NCI-H2227 (cell line): ENCODE measurements at regions not wholly inside any gene's neighbourhood (a gene's known extent, or its start where the extent isn't known, plus 50 kb on each side); places are given as distances from the start of the nearest gene placed in this dataset.

Experiments used
- DNase-seq: peaks from one replicate; lab custom pipeline; 2025; ENCODE audit not compliant: unreplicated experiment; lab: John Stamatoyannopoulos, UW

DNA sequence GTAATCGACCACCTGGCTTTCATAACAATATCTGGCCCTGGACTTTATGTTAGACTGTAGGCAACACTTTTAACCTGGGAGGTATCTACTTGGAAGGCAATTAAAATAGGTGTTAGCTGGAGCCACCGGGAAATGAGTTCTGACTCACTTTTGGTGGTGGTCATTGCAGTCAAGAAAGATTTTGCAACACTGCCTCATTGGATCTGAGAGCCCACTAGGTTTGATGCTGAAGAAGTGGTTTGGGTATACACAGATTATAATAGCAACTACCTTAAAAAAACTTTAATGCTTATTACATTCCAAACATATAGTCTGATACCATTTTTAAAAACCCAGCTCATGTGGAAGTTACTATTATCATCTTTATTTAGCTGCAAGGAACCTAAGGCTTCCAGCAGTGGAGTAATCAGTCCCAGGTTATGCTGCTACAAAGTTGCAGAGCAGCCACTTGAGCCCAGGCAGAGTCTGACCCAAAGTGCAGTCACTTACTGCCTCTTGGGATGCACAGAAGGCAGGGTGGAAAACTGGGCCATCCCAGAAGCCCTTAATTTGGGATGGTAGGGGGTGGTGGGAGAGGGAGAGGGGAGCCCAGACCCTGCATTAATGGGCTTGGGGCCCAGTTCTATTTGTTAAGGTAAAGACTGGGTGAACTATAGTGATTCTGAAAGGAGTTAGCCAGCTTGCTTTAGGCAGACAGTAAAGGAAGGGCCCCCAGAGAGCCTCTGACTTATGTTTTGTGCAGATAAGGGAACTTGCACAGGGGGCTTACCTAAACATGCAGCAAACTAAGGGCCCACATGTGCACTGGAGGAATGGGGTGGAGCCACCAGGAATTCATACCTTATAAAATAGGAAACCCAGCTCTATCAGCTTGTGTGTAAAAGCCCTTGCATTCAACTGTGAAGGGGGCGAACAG lies 149.4 kb downstream of the SNX19 start:
- no peak for DNase-seq

- DNase-seq = no peak
These were observed 146.3 kb downstream of the SNX19 start for GRCh38 chr11:130769782-130770535.

- no peak for DNase-seq
These were observed 144.6 kb downstream of the SNX19 start for GRCh38 chr11:130771708-130772107.

- no peak for DNase-seq
These were observed 143.7 kb downstream of the SNX19 start for GRCh38 chr11:130772266-130773227.

GRCh38 chr11:130773244-130773820 lies 142.9 kb downstream of the SNX19 start:
- DNase-seq = no peak

DNA sequence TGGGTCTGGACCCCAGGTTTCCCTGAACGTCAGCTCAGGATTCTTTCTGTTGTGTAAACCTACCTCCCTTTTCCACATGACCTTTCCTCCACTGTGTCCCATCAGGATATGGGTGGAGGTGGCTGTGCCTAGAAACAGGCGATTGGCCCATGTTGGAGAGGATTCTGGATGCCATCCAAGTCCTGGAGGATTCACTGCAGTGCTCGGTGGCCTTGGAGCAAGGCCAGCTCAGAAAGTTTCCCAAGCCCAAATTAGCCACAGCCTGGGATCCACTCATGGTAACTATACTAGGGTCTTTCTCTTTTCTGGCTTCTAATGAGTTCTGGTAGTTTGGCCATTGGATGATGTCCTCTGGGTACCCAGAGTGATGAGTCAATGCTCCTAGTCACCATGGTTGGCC lies 141.6 kb downstream of the SNX19 start:
- no peak for DNase-seq

- no peak for DNase-seq
These were observed 140.8 kb downstream of the SNX19 start for GRCh38 chr11:130775306-130776060.

DNA sequence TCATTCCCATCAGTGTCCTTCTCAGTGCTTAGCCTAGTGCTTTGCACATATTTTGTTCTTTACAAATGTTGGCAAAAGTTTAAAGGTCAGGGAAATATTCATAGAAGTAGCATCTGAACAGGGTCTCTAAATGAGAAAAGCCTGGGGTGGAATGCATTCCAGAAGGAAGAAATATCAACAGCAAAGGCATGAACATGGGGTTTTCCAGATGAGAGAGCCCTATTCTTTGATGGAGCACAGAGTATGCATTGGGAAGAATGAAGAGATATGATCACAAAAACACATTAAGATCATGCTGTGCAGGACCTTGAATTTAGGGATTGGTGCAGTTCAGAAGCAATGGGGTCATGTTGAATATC lies 140.2 kb downstream of the SNX19 start:
- no peak for DNase-seq

- DNase-seq = no peak
These were observed 138.3 kb downstream of the SNX19 start for GRCh38 chr11:130778026-130778425.

- no peak for DNase-seq
These were observed 137.6 kb downstream of the SNX19 start for GRCh38 chr11:130778705-130779104.

- DNase-seq = no peak
These were observed 137.0 kb downstream of the SNX19 start for GRCh38 chr11:130779267-130779666.

GRCh38 chr11:130779943-130780342 lies 136.3 kb downstream of the SNX19 start:
- no peak for DNase-seq

DNA sequence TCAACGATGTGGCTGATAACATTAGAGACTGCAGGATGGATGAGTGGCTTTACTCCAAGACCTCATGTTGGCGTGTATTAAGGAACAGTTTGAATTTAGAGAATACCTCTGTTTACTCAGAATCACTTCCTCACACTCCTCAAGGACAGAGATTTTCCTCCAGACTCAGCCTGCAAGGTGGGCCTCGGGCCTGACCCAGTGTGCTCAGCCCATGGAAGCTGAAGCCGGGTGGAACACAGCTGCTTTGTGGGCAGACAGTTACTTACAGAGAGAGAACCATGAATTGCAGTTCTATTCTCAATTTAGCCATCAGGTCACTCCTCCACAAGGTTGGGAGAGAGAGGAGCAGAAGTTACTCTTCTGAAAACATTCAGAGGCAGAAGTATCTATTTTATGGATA lies 135.8 kb downstream of the SNX19 start:
- DNase-seq = no peak

DNA sequence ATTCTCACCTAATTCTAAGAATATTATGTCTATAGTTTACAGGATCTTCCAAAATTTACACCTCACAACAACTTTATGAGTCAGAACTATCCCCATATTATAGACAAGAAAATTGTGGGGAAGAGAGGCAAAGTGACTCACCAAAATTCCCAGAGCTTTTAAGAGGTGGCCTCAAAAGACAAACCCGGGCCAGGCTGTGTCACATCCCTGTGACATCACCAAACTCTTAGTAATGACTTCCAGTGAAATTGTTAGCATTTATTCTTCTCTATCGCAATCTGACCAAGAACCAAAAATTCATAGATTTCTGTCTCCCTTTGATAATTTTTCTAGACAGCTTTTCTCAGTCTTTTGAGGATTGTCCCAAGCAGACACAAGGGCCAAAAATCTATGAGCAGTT lies 134.3 kb downstream of the SNX19 start:
- no peak for DNase-seq

DNA sequence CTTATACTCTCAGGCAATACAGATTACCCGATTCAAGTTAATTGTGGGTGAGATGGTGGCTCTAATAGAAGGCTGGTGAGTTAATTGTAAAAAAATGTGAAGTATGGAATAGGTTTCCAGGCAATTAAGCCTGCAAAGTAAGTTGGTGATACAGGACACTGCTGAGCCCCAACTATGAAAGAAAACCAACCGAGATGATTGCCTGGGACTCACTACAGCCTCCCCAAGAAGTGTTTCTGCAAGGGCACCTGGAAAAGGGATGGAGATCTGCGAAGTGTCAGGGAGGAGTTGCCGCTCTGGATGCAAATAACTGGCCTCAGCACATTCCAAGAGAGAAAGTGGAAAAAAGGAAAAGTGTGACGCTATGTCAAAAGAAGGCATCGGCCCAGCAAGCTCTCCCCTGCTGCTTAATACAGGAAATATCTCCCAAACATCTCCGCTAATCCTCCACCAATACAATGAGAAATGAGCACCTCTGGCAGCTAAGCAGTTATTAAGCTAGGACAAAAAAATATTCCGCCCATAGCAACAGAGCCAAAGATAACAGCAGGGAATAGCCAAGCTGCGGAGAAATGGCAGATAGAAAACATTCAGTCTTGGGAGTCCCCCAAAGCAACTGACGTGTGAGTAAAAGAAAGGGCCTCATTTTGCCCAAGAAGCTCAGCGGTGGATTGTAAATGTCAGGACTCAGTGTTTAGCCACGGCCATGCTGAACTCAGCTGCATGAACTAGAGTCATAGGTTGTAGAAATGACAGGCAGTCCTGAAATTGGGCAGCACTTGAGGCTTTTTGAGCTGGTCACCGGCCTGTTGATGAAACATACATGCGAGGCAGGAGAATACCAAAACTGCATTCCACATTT lies 133.7 kb downstream of the SNX19 start:
- DNase-seq = peak; percentile 32

- DNase-seq = peak; percentile 4
These were observed 133.0 kb downstream of the SNX19 start for GRCh38 chr11:130783323-130783722.

- no peak for DNase-seq
These were observed 130.7 kb downstream of the SNX19 start for GRCh38 chr11:130785380-130786116.

DNA sequence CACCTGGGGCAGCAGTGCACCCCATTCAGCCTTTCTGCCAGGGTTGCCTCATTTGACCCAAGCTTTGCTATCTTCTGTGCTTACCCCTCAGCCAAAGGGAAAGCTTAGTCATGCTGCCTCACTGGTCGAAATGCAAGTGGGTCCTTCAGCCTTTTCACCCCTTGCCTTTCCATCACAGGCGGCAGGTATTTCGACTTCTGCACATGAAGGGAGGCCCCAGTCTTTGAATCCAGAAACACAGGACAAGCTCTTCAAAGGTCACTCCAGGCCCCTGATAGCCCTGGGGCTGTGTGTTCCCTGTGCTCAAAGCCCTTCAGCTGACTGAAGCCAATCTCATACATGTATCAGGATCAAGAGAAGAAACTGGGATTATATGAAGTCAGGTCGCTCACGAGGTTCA lies 129.7 kb downstream of the SNX19 start:
- DNase-seq = no peak
